DMS79 (cell line): ENCODE measurements at regions not wholly inside any gene's neighbourhood (a gene's known extent, or its start where the extent isn't known, plus 50 kb on each side); places are given as distances from the start of the nearest gene placed in this dataset.
"Not testable (repeated sequence)": the region's sequence is repeated elsewhere in the genome, so short reads cannot be mapped to it uniquely, and the experiment has no call there.

Source experiments
- DNase-seq: peaks from one replicate; lab custom pipeline; 2025; lab: John Stamatoyannopoulos, UW

DNA sequence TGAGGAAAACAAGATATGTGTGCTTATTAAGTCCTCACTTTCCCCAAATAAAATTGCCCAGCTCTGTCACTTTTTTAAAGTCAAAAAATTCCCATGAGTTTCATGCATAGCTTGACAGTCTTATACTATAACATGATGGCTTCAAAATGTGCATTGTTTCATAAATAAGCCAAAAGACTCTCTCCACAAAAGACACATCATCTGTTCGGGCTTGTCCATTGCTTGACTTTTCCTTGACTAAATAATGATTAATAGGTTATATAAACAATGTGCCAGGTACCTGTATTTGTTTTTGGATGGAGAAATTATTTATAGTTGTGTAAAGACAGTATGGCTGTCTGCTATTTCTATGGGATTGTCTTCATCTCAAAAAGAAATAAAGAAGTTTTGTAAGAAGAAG is 329.2 kb upstream of the KLF3 start:
- no peak for DNase-seq

DNA sequence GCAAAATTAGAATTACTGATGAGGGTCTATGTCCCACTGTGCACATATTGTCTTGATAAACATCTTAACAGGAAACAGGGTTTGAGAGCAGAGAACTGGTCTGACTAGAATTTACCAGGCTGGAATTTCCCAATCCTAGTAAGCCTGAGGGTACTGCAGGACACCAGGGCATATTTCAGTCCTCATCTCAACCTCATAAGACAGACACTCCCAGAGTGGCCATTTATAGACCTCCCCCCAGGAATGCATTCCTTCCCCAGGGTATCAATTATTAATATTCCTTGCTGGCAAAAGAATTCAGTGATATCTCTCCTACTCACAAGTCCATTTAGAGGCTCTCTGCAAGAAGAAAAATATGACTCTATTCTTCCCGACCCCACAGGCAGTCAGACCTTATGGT is 325.1 kb upstream of the KLF3 start:
- not testable (repeated sequence) for DNase-seq

DNA sequence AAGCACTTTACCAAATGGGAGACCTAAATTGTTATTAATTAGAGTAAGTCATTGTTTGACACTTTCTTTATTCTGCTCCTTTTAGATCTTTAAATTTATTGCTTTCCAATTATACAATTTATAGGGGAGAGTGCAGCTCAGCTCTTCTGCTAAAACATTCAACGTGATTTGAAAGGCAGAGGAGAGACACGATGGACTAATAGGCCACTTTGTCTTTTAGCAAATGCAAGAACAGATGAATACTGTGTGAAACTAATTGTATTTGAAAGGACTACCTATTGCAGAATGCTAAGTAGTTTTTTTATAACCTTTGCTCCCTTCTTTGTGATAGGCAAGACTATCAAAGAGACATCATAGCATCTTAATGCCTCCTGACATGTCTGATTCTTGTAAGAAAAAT is 320.4 kb upstream of the KLF3 start:
- no peak for DNase-seq

DNA sequence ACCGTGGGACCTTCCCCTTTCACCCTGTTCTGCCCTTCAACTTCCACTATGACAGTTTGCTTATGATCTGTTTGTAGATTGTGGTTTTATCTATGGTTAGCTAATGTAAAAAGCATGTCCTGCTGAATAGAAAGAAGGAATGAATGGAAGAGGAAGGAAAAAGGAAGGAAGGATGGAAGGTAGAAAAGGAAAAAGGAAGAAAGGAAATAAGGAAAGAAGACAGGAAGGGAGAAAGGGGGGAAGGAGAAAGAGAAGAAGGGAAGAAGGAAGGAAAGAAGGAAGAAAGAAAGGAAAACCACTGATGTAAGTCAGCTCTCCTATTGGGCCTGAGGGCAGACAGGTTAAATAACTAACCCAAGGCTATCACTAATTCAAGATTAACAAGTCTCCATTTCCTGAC is 319.1 kb upstream of the KLF3 start:
- no peak for DNase-seq

DNA sequence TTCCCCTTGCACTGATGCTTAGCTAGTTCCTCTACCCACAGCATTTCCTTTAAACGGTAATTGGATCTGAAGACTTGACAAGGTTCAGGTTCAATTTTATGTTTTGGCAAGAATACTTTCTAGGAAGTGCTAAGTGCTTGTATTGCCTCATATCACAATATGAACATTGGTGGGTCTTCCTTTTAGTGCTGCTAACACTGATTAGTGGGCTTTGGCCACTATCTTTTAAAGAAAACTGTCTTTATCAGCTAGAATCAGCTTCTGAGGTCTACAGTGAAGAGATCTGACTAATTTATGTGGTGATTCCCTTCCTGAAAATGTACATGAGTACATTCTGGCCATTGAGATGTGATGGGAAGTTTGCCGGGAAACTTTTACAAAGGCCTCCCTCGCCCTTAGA is 316.7 kb upstream of the KLF3 start:
- no peak for DNase-seq

DNA sequence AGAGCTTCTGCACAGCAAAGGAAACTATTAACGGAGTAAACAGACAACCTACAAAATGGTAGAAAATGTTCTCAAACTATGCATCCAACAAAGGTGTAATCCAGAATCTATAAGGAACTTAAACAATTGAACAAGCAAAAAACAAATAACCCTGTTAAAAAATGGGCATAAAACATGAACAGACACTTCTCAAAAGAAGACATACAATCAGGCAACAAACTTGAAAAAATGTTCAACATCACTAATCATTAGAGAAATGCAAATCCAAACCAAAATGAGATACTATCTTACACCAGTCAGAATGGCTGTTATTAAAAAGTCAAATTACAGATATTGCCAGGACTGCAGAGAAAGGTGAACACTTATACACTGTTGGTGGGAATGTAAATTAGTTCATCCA is 309.6 kb upstream of the KLF3 start:
- no peak for DNase-seq

DNA sequence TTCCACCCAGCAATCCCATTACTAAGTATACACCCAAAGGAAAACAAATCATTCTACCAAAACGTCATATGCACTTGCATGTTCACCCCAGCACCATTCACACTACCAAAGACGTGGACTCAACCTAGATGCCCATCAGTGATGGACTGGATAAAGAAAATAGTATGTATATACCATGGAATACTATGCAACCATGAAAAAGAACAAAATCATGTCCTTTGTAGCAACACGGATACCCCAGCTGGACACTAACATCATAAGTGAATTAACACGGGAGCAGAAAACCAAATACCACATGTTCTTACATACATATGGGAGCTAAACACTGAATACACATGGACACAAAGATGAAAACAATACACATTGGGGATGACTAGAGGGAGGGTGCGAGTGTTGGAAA is 309.1 kb upstream of the KLF3 start:
- no peak for DNase-seq

DNA sequence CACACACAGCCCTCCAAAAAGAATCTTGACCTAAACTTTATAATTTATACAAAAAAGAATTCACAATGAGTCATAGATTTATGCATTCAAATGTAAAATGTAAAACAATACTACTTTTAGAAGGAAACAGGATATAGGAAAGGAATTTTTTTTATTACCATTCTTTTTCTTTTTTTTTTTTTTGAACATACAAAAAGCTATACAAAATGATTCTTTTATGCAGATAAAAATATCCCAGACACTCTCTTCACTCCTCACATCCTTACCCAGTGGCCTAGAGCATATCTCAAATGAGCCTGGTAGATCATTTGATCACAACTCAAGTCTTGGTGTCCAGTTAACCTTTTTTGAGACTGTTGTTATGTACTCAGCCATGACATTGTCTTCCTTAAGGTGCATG is 307.3 kb upstream of the KLF3 start:
- no peak for DNase-seq

DNA sequence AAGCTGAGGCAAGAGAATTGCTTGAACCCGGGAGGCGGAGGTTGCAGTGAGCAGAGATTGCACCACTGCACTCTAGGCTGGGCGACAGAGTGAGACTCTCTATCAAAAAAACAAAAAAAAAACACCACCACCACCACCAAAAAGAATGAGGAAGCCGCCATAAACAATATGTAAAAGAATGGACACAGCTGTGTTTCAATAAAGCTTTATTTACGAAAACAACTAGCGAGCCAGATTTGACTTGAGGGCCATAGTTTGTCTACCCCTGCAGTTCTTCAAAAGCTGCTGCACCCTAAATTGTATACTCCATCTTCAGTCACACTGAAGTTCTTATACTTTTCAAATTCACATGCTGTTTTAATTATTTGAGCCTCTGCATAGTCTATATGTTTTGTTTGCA is 306.5 kb upstream of the KLF3 start:
- no peak for DNase-seq

DNA sequence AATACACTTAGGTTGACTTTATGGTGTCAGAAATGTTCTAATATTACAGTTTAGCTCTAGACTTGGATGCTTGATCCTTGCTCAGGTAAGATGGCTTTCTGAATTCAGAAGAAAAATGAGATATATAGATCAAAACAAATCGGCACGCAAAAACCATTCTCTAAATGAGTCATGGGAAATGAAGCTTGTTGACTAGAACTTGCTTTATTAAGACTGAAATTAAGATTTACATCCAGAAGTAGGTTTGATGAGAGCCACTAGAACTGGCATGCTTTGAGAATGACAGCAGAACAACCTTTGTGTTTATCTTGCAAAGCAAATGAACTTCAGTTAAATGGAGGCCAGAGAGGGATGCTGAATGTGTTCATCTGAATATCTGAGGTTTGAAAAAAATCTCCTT is 304.9 kb upstream of the KLF3 start:
- DNase-seq, result no peak

DNA sequence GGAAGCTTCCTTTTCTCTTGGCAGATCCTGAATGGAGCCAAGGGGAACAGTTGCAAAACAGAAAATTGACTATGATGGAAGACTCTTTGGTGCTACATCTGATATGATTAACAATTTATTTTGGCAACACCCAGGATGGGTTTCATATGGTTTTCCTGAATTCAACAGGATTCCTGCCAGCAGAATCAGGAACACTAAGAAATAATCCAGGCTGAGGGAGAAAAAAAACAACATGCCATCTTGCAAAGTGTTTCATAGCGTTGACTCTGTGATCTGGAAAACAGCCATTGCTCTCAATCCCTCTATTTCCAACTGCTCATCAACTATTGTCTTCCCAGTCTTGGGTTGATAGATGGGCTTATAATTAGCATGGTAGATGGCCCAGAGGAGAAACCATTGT is 303.8 kb upstream of the KLF3 start:
- DNase-seq, result no peak

DNA sequence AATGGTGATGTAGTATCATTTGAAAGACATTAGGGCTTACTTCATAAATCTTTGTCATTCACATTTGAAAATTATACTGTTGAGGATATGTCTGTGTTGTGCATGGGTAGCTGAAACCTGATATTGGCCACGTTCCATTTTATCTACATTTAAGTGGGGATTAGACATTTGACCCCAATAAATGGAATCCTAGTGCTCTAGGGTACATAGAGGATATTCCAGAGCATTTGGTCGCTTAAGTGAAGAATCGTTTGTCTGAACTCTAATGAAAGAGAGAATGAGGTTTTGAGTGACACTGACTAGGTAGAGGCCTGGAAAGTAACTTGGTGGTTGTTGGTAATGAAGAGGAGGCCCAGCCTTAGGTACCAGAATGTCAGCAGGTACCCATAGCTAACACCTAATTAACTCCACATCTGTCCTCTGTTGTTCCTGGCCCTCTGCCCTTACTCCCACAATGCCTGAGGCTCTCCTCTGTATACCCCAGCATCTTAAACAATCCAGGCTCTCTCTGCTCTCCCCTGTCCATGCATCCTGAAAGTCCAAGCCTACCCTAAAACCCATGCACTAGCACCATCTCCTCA is 299.5 kb upstream of the KLF3 start:
- DNase-seq, result no peak

DNA sequence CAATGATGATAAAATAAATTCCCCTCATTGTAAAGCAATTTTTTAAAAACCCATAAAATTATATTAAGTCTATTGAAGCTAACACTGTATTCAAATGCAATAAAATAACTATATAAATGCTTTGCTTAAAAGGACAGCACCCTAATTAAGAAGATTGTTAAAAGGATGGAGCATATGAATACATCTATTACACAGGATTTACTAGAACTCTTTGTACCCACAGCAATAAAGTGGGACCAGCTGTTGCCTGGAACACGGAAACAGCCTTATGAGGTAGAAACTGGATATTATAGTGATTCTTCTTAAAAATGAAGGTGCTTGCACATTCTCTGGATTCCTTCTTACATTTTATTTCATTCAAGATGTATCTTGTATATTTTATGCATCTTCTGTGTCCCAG is 298.7 kb upstream of the KLF3 start:
- no peak for DNase-seq

DNA sequence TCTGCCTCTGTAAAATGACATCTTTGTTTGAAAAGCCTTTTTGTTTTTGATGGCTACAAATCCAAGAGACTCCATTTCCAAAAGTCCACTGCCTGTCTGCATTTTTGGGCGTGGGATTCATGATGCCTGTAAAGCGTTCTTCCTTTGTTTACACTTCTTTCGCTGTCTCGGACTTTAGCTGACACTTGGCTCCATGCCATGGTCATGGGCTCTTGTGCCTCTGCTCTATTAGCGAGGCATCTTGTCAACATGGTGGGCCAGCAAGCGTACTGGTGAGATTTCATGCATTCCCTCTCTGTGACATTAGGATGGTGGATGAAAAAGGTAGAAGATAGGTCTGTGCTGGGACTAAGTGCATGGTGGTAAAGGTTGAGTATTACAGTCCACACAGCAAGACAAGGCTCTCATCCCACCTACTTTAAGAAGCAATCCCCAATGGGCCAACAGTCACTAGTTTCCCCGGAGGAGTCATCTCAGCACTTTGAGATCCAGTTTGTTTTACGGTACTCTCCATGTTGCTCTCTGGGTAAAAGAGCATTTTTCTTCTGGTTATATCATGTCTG is 298.2 kb upstream of the KLF3 start:
- no peak for DNase-seq

DNA sequence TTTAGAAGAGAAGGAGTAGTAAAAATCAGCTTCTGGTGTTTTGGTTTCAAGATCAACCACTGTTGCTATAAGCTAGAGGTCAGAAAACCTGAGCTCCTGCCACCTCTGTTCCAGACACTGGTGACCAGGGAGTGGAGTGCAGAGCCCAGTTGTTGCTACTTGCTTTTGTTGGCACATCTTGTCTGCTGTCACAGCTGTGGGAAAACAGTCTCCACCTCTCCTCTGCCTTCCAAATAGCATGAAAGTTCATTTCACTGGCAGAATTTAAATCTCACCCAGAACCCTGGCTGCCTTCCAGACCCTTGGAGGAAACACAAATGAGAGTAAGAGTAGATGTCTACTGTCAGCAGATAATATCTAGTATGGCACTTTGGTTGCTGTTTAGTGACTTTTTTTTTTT is 297.5 kb upstream of the KLF3 start:
- no peak for DNase-seq

DNA sequence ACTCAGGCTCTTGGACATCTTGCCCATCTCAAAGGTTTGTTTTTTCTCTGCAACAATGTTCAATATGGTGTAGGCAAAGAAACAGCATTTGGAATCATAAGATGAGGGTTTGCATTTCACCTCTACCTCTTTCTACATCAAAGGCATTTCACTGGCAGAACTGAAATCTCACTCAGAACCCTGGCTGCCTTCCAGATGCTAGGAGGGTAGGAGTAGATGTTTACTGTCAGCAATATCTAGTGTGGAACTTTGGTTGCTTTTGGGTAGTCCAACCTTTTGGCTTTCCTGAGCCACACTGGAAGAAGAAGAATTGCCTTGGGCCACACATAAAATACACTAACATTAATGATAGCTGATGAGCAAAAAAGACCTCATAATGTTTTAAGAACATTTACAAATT is 297.0 kb upstream of the KLF3 start:
- no peak for DNase-seq

DNA sequence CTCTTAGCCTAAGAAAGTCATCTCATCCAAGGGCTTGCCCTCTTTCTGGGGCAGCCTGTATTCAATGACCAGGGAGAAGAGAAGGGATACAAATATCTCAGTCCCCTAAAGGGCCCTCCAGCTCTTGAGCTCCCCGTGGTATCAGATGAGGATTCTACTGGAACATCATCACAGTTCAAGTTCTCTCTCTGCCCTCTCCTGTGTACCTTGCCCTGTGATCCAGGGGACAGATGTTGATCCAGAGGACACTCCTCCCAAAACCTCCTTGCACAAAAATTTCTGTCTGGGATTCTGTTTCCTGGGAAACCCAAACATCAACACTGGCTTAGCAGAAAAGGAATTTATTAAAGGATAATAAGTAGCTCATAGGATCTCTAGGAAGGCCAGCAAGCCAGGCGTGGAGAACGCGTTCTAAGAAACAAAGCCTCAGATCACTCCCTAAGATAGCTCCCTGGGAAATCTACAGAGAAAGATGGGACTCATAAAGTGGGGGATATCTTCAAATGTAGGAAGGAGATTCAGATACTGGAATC is 296.3 kb upstream of the KLF3 start:
- DNase-seq, result no peak

DNA sequence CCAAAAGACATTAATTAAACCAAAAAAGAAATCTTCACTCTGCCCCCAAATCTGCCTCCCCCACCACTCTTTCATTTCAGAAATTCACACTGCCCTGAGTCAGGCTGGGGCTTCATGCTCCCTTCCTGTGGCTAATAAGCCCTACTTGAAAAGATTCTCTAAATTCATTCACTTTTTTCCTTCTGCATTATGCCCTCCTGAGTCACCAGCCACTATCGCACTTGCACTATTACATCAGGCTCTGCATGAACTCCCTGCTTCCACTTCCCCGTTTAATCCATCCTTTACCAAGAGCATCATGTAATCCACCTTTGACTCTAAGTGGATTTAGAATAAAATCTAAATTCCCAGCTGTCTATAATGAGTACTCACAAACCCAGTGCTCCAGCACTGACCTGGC is 295.4 kb upstream of the KLF3 start:
- DNase-seq, result no peak

DNA sequence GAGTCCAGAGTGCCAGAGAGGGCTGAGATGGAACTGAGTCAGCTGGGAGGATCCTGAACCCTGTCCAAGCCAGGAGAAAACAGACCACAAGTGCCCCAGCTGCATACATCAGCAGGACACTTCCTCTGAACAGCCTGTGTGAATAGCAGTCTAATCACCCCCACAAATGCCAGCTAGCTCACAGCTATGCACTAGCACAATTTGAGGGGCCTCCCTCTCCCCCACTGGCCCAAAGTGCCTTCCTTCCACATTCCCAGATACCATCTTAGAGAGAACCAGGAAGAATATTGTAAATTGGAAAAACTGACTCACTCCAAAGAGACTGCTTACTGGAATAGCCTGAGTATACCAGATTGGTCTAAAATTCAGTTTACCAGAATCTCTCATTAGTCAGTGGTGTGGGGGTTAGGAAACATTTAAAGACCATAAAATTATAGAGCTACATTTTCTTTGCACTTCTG is 292.6 kb upstream of the KLF3 start:
- no peak for DNase-seq

DNA sequence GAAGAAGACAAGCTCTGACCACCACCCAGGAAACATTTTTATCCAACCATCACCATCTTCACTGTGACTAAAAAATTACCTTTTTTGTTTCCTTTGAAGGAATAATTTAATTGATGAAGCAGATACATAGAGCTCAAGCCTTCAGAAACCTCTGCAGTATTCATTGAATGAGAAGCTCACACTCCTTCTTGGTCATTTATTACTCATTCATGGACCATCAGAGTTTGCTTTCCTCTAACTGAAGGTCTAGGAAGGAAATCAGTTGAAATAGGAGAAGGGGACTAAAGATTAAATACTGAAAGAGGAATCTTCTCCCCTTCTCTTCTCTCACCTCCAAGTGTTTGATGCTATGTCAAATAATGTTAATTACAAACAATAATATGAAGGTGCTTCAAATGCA is 290.6 kb upstream of the KLF3 start:
- no peak for DNase-seq

DNA sequence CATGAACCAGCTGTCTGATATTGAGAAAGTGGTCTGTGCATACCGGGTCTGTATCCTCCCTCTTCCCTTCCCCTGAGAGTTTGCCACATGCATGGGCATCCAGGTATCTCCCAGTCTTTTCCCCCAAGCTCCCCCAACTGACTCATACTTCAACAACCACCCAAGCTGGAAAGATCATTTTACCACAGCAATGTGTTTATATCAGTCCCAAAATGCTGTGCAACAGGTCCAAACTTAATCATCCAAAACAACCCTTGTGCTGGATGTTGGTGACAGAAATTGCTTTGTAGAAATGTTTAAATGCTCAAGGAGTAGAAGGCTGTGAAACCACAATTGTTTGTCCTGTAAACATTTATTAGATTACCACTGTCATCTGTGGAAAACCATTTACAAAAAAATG is 286.8 kb upstream of the KLF3 start:
- no peak for DNase-seq

DNA sequence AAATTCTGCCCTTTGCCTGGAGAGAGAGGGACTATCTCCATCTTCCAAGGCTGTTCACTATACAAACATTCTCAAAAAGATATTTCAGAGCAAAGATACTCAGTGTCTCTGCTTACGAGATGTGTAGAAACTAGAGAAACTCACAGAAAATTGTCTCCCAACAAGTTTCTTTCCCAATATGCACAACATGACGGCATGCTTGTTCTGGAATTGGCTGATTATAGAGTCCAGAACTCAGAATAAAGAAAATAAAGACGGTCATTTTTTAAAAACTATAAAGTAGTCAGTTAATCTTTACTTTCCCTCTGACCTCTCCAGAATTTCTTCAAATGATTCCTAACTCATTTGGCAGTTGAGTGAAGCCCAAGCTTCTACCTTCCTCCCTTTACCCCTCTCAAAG is 285.5 kb upstream of the KLF3 start:
- DNase-seq, result no peak

DNA sequence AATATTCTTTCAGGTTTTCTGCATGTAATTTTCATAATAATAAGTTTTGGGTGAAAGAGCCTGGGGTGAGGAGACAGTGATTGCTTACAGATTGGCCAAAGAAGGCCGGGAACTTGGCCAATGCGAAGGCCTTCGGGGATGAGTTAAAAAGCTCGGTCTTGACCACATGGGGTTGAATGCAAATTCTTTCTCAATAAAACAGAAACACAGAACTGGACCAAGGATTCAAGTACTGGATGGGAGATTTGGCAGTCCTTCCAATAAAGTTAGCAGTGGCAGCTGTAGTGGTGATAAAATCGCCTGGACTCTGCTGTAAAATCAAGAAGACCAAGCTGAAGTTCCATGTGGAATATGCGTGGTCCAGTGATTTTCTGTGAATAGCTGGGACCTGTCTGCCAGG is 282.2 kb upstream of the KLF3 start:
- no peak for DNase-seq

DNA sequence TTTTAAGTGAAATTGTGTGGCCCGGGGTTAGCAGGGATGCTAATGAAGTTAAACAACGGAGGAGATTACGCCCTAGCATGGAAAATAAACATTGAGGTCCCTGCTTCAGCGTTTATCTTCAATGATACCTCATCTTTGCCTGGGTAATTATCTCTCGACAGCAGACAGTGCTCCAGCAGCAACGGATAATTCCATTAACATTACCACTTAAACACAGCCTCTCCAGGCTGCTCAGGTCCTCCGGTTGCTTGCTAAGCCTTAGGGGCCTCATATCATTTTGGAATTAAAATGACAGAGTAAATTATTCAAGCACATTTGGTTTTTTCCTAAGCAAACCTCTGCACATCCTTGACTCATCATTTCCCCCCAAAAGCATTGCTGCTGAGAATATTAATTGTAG is 281.5 kb upstream of the KLF3 start:
- no peak for DNase-seq
